ENCODE measurements at regions not wholly inside any gene's neighbourhood (a gene's known extent, or its start where the extent isn't known, plus 50 kb on each side); places are given as distances from the start of the nearest gene placed in this dataset.

DNA sequence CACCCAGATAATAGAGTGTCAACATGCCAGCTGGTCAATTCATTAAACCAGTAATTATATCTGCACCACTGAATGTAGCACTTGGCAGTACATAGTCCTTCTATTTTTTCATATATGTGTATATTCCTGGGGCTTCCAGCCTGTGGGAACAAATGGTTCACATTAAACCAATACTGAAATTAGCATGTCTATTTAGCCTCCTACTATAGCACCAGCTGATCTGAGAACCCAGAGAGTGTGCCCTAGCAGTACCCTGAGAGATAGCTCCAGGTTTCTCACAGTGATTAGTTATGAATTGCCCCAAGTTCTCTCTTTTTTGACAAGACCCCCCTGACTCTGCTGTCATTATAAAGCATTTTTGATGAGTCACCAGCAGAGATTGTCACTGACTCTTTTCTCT lies 1097.3 kb upstream of the FLRT2 start:
- H3K36me3 Mint-ChIP-seq (ENCODE audit: low read depth): no peaks in the 10 kb centered on the region
- no peaks in the 10 kb centered on the region for H3K4me1 Mint-ChIP-seq (ENCODE audit: low read depth)
- peaks cover 5% of the 10 kb centered on the region for H3K9me3 Mint-ChIP-seq
- no peaks in the 10 kb centered on the region for H3K27me3 Mint-ChIP-seq
- H3K4me3 Mint-ChIP-seq: no peak overlapping the region
- H3K27ac Mint-ChIP-seq: no peak overlapping the region

DNA sequence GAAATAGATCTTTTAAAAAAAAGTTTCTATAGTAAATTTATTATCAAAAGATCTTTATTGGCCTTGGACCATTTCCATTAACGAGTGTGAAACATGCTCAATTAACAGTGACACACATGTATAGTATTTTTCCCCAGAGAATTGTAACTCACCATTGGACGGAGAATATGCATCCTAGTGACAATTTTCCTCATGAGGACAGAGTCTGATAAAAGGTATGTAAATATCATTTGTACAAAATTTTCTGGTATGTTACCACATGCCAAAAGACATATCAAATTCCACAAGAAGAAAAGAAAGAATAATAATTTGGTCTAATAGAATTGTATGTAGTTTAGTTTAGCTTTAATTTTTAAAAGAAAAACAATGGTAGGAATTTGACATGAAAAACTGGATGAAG lies 1096.0 kb upstream of the FLRT2 start:
- Mint-ChIP-seq H3K4me1 (ENCODE audit: low read depth) (no peaks in the 10 kb centered on the region), H3K4me3 (no peak overlapping the region), H3K27ac (no peak overlapping the region), H3K27me3 (no peaks in the 10 kb centered on the region), H3K9me3 (peaks cover 5% of the 10 kb centered on the region), H3K36me3 (ENCODE audit: low read depth) (no peaks in the 10 kb centered on the region)

DNA sequence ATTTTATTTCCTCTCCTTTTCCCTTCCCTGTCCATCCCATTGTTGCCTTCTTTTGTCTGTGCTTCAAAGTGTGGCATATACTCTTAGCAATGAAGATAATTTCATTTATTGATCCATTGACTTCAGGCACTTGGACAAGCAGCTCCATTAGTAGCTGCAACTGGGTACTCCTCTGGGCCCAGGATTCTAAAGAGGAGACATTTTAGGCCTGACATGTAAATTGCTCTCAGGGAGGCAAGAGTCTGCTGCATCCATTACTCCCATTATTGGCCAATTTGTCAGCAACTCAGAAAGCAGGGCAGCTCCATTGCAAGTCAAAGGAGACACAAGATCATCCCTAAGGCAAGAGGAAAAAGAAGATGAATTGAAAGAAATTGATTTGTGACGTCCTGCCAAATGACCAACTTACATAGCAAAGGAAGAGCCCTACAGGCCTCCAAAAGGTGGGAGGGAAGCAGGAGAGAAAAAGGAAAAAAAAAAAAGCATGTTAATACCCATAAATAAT lies 1094.1 kb upstream of the FLRT2 start:
- no peaks in the 10 kb centered on the region for H3K27me3 Mint-ChIP-seq
- H3K4me3 Mint-ChIP-seq: no peak overlapping the region
- peaks cover 6% of the 10 kb centered on the region for H3K9me3 Mint-ChIP-seq
- H3K36me3 Mint-ChIP-seq (ENCODE audit: low read depth): no peaks in the 10 kb centered on the region
- no peak overlapping the region for H3K27ac Mint-ChIP-seq
- no peaks in the 10 kb centered on the region for H3K4me1 Mint-ChIP-seq (ENCODE audit: low read depth)

DNA sequence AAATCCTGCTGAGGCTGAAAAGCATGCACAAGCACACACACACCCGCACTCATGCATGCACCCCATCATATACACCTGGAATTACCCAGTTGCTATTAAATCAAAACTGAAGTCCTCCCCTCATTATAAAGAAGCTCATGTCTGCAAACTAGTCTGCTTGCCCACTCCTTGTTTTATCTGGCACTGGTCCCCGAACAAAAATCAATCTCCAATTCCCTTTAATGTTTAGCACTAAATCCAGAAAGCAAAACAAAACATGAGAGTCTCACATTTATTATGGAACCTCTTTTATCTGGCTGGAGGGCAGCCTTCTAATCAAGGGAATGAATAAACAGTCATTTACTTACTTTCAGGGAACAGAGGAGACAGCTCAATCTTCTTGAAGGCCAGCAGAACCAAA lies 1093.4 kb upstream of the FLRT2 start:
- Mint-ChIP-seq H3K27ac (no peak overlapping the region), H3K9me3 (peaks cover 4% of the 10 kb centered on the region), H3K27me3 (no peaks in the 10 kb centered on the region), H3K4me1 (ENCODE audit: low read depth) (no peaks in the 10 kb centered on the region), H3K4me3 (no peak overlapping the region), H3K36me3 (ENCODE audit: low read depth) (no peaks in the 10 kb centered on the region)

DNA sequence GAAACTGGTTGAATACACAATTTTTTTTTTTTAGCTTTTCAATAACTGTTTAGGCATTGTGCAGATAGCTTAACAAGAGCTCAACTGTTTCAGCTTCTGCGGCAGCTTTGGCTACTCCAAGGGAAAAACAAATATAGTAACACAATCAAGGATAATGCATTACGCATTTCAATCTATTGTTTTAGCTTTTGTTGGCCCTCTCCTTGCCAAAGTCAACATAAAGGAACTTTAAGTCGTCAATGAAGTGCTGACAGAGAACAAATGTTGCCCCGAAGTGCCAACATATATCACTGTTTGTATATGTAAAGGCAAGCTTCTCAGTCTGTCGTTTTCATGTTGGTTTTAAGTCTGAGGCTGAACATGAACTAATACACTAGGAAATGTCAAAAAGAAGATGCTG lies 1087.4 kb upstream of the FLRT2 start:
- no peaks in the 10 kb centered on the region for H3K36me3 Mint-ChIP-seq (ENCODE audit: low read depth)
- H3K27ac Mint-ChIP-seq: no peak overlapping the region
- no peaks in the 10 kb centered on the region for H3K27me3 Mint-ChIP-seq
- H3K9me3 Mint-ChIP-seq: peaks cover 4% of the 10 kb centered on the region
- H3K4me1 Mint-ChIP-seq (ENCODE audit: low read depth): no peaks in the 10 kb centered on the region
- no peak overlapping the region for H3K4me3 Mint-ChIP-seq

DNA sequence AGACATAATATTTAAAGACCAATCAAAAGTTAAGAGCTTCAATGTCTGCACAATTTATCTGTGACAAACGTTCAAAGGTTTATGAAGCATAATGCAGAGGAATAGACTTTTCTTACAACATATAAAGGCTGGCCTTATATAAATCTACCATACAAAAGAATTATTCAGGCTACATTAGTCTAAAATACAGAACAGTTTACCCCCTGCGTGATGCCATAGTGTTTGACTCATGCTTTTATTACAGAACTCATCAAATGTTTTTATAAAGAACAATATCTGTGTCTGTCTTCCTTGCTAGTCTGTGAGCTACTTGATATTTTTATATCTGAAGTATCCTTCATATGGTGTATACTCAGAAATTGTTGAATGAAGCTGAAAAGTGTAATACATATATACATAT lies 1084.5 kb upstream of the FLRT2 start:
- Mint-ChIP-seq H3K9me3 (no peaks in the 10 kb centered on the region), H3K4me3 (no peak overlapping the region), H3K27me3 (no peaks in the 10 kb centered on the region)

DNA sequence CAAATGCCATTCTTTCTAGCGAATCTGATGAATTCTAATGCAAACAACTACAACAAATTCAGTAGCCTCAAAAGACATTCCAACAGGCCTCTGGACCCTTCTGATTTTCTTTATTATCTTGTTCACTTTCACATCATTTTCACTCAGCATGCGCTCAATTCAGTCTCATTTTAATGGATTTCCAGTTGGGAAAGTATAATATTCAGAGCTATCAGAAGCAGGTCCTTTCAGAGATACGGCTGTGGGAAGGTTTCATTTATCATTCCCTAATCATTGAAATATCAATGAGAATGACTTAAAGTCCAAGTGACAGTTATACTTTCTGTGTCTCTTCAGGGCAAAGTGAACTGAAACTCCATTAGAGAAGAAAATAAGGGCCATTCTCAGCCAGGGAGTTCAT lies 1083.7 kb upstream of the FLRT2 start:
- H3K27ac Mint-ChIP-seq: no peak overlapping the region
- no peaks in the 10 kb centered on the region for H3K4me1 Mint-ChIP-seq (ENCODE audit: low read depth)
- H3K9me3 Mint-ChIP-seq: no peaks in the 10 kb centered on the region
- no peak overlapping the region for H3K4me3 Mint-ChIP-seq
- no peaks in the 10 kb centered on the region for H3K36me3 Mint-ChIP-seq (ENCODE audit: low read depth)
- H3K27me3 Mint-ChIP-seq: no peaks in the 10 kb centered on the region

More for the DNA sequence above, 1084.5 kb upstream of the FLRT2 start:
- H3K4me1 Mint-ChIP-seq (ENCODE audit: low read depth): no peaks in the 10 kb centered on the region
- H3K27ac Mint-ChIP-seq: no peak overlapping the region
- no peaks in the 10 kb centered on the region for H3K36me3 Mint-ChIP-seq (ENCODE audit: low read depth)

DNA sequence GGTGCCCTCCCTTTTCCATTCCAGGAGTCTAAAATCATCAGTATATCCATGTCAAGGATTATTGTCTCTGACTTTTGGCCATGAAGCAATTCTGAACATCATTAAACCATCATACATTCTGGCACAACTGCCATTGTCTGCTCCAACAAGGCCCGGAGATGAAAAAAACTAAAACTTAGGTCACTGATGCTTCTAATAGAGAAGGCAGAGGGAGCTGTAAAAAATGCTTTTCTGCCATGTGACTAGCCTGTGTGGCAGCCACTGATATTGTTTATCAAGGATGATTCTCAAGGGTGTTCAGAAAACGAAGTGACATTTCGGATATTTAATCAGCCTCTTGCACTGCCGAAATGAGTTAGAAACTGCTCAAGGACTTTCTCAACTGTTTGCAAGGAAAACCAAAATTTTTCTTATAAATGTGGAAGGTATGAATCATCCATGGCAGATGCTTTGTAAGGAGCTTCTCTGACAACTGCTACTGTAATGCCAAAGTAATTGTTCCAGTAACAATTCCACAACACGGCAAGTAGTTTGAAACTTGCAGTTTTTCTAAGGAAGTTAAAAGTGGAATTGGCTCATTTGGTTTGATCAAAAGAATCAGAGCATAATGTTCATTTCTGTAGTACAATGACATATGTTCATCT lies 1076.5 kb upstream of the FLRT2 start:
- H3K4me3 Mint-ChIP-seq: no peak overlapping the region
- H3K27me3 Mint-ChIP-seq: no peaks in the 10 kb centered on the region
- H3K36me3 Mint-ChIP-seq (ENCODE audit: low read depth): no peaks in the 10 kb centered on the region
- no peaks in the 10 kb centered on the region for H3K4me1 Mint-ChIP-seq (ENCODE audit: low read depth)
- H3K27ac Mint-ChIP-seq: no peak overlapping the region
- H3K9me3 Mint-ChIP-seq: peaks cover 6% of the 10 kb centered on the region

DNA sequence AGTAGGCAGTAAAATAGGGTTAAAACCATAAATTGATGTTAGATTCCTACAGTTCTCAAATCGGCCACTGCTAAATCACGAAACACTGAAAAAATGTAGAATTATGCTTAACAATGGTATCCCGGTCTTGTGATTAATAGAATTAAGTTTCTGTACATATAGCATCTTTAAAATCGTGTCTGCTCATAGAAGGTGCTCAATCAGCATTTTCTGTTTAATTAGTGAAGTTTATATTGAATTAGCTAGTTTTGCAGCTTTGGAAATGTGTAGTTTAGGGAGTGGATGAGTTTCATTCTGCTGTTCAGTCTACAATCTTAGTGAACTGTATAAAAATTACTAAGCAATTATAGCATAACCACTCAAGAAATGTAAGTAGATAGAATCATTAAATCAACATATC lies 1075.8 kb upstream of the FLRT2 start:
- H3K27me3 Mint-ChIP-seq: no peaks in the 10 kb centered on the region
- no peaks in the 10 kb centered on the region for H3K4me1 Mint-ChIP-seq (ENCODE audit: low read depth)
- H3K27ac Mint-ChIP-seq: no peak overlapping the region
- no peaks in the 10 kb centered on the region for H3K36me3 Mint-ChIP-seq (ENCODE audit: low read depth)
- H3K4me3 Mint-ChIP-seq: no peak overlapping the region
- H3K9me3 Mint-ChIP-seq: peaks cover 6% of the 10 kb centered on the region

DNA sequence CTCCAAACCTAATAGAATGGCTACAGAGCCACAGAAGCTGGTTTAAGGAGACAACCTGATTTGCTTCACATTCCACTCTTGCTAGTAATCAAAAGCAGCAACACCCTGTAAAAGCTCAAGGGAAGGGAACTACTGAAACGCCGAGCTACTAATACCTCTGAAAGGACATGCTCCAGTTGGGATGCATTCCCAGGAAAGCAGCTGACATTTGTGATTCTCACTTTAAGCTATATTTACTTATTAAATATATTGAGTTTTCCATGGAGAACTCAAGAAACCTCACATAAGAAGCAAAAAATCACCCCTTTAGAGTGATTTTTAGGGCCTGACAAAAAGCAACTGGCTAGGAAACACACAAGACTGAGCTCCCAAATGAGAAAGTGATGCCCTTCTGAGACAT lies 1073.0 kb upstream of the FLRT2 start:
- H3K27me3 Mint-ChIP-seq: no peaks in the 10 kb centered on the region
- H3K9me3 Mint-ChIP-seq: peaks cover 6% of the 10 kb centered on the region
- no peaks in the 10 kb centered on the region for H3K4me1 Mint-ChIP-seq (ENCODE audit: low read depth)
- no peak overlapping the region for H3K4me3 Mint-ChIP-seq
- H3K27ac Mint-ChIP-seq: no peak overlapping the region
- no peaks in the 10 kb centered on the region for H3K36me3 Mint-ChIP-seq (ENCODE audit: low read depth)

DNA sequence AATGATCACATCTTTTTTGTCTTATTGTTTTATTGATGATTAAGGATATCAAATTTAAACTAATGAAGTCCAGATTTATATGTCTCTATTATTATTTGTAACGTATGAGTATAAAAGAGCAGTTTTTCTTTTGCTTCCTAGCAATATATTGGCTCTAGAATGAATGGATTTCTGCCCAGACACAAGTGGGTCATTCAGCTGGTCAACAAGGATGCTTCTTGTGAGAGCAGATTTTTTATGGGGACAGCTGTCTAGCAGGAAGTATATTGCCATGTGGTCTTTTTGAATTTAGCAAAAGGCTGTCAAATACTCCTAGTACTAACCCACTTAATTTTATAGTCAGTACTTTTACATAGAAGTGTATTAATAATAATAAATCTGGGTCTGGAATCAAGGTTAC lies 1071.1 kb upstream of the FLRT2 start:
- Mint-ChIP-seq H3K36me3 (ENCODE audit: low read depth) (no peaks in the 10 kb centered on the region), H3K9me3 (peaks cover 4% of the 10 kb centered on the region), H3K4me3 (no peak overlapping the region), H3K27ac (no peak overlapping the region), H3K27me3 (no peaks in the 10 kb centered on the region), H3K4me1 (ENCODE audit: low read depth) (no peaks in the 10 kb centered on the region)

DNA sequence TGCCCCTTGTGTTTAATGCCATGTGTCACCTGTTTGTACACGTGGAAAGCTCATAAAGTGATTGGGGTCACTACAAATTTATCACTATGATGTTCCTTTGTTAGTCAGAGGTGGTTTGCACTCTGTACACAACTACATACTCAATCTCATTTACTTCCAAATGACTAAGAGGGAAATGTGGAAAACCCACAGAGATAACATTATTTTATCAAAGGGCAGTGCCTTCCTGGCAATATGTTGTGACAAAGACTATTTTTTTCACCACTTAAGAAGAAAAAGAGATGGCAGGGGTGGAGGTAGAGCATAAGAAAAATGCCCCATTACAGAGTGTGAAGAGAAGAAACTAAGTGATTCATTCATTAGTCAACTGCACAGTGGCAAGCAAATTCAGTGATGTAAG lies 1064.1 kb upstream of the FLRT2 start:
- Mint-ChIP-seq H3K4me3 (no peak overlapping the region), H3K4me1 (ENCODE audit: low read depth) (no peaks in the 10 kb centered on the region), H3K27me3 (no peaks in the 10 kb centered on the region), H3K36me3 (ENCODE audit: low read depth) (no peaks in the 10 kb centered on the region), H3K9me3 (peaks cover 3% of the 10 kb centered on the region), H3K27ac (no peak overlapping the region)

DNA sequence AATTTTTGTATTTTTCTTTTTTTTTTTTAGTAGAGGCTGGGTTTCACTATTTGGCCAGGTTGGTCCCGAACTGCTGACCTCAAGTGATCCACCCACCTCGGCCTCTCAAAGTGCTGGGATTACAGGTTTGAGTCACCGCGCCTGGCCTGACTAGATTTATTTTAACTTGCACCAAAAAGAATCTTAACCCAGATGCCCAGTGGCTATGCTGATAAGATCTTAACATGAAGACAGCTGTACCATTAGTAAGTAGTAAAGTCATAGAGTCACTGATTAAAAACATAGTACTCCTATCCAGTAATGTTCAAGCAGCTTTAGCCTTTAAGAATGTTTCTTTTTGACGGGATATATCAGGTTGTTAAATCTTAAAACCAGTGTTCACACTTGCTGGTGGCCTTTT lies 1061.8 kb upstream of the FLRT2 start:
- H3K4me3 Mint-ChIP-seq: no peak overlapping the region
- no peaks in the 10 kb centered on the region for H3K4me1 Mint-ChIP-seq (ENCODE audit: low read depth)
- H3K36me3 Mint-ChIP-seq (ENCODE audit: low read depth): no peaks in the 10 kb centered on the region
- no peaks in the 10 kb centered on the region for H3K27me3 Mint-ChIP-seq
- H3K27ac Mint-ChIP-seq: no peak overlapping the region
- H3K9me3 Mint-ChIP-seq: peaks cover 3% of the 10 kb centered on the region

DNA sequence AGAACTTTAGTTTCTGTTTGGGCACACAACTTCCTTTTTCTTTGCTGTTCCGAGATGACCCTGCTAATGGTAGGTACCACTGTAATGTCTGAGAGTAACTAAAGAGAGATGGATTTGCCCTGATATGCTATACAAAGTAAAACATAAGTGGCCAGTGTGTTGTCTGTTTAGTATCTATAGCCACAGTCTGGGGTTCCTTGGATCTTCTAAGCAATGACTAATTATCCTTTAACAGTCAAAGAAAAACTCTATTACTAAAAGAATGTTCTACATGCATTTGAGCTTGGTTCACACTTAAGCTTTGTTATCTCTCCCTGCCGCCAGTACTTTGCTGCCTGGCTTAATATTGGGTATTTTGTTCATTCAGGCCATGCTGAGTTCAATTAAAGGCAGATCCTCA lies 1051.9 kb upstream of the FLRT2 start:
- Mint-ChIP-seq H3K27ac (no peak overlapping the region), H3K9me3 (peaks cover 15% of the 10 kb centered on the region), H3K4me1 (ENCODE audit: low read depth) (no peaks in the 10 kb centered on the region), H3K27me3 (no peaks in the 10 kb centered on the region), H3K4me3 (no peak overlapping the region), H3K36me3 (ENCODE audit: low read depth) (no peaks in the 10 kb centered on the region)

DNA sequence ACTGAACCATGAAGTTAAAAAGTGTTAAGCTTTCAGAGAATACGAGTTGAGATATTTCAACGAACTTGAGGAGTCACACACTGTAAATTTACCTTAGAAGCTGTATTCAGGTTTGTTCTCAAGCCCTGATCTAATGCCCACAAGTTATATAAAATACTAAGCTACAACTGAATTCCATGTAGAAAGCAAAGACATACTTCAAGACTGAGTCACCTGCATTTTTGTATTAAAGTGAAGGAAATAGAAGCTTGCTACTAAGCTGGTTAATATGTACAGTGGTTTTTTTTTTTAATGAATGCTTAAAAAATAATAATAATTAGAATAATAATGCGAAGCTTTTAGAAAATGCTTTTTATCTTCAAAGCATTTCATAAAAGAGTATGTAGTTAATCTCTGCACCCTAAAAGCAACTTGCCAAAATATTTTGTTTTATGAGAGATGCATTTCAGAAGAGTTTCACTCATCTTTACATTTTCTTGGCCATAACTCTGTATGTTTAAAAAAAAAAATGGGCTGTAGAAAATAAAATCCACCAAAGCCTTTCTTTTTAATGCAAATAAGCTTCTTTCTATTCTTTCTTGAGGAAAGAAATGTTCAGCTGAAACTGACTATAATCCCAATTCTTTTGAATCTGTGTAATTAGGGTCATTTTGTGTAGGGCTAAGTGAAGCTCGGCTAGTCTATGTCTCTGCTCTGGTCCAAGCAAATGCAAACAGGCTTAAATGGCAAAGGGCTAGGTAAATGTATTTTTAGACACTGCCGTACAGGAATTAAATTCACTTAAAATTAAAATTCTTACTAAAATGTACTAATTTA lies 1047.5 kb upstream of the FLRT2 start:
- H3K36me3 Mint-ChIP-seq (ENCODE audit: low read depth): no peaks in the 10 kb centered on the region

DNA sequence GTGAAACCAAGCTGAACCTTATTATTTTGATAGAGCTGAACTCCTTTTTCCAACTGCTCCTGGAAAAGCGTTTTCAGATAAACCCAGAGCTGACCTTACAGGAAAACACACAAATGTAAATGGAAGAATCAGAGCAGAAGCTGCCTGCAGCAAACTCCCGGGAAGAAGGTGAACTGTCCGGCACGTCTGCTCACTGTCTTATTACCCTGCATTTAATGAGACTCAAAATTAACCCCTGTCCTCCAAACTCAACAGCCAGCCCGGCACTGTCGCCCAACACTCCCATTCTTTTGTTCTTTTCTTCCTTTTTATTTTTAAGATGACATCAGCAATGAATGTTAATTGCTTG lies 1046.9 kb upstream of the FLRT2 start:
- Mint-ChIP-seq H3K36me3 (ENCODE audit: low read depth) (no peaks in the 10 kb centered on the region), H3K4me1 (ENCODE audit: low read depth) (no peaks in the 10 kb centered on the region), H3K9me3 (peaks cover 12% of the 10 kb centered on the region), H3K4me3 (no peak overlapping the region), H3K27ac (no peak overlapping the region), H3K27me3 (no peaks in the 10 kb centered on the region)

More for the DNA sequence above, 1047.5 kb upstream of the FLRT2 start:
- Mint-ChIP-seq H3K4me3 (no peak overlapping the region), H3K27me3 (no peaks in the 10 kb centered on the region), H3K27ac (no peak overlapping the region), H3K4me1 (ENCODE audit: low read depth) (no peaks in the 10 kb centered on the region), H3K9me3 (peaks cover 9% of the 10 kb centered on the region)

Measured in stimulated activated naive CD8-positive, alpha-beta T cell treated with anti-CD3 and anti-CD28 coated beads, Interleukin-15, Interleukin-2, amounts not matched to agents 100 ng/mL and 50 ng/mL, for 24 hours (primary cell).